ENCODE measurements at regions not wholly inside any gene's neighbourhood (a gene's known extent, or its start where the extent isn't known, plus 50 kb on each side); places are given as distances from the start of the nearest gene placed in this dataset.
A peak's percentile ranks its signal among the peaks of the same experiment; 100 is the strongest.

- intact Hi-C loops (cut with DNase I, micrococcal nuclease): no loop called here
- DNase-seq: peak in 1 of 2 donors; percentile 10
- ATAC-seq: no peak
Observed at GRCh38 chr10:47053081-47053798, 142.0 kb downstream of the PTPN20 start.

GRCh38 chr10:47054974-47055373 is 143.7 kb downstream of the PTPN20 start:
- intact Hi-C loops (cut with DNase I, micrococcal nuclease): no loop called here
- ATAC-seq (no peak), DNase-seq (peak in 1 of 2 donors; percentile 5)

GRCh38 chr10:47055386-47056246 is 144.4 kb downstream of the PTPN20 start:
- intact Hi-C loops (cut with DNase I, micrococcal nuclease): no loop called here
- DNase-seq: peak in 1 of 2 donors; percentile 18
- no peak for ATAC-seq

- intact Hi-C loops (cut with DNase I, micrococcal nuclease): no loop called here
- ATAC-seq (no peak), DNase-seq (no peak)
Observed at GRCh38 chr10:47056247-47056510, 145.0 kb downstream of the PTPN20 start.

GRCh38 chr10:47057471-47057870 is 146.2 kb downstream of the PTPN20 start:
- ATAC-seq (no peak), DNase-seq (peak in 1 of 2 donors; percentile 14)
- intact Hi-C loops (cut with DNase I, micrococcal nuclease): no loop called here

- intact Hi-C loops (cut with DNase I, micrococcal nuclease): no loop called here
- DNase-seq: peak in 1 of 2 donors; percentile 8
- ATAC-seq: no peak
Observed at GRCh38 chr10:47058032-47058702, 146.9 kb downstream of the PTPN20 start.

GRCh38 chr10:47058961-47059391 is 147.7 kb downstream of the PTPN20 start:
- DNase-seq: peak in 1 of 2 donors; percentile 4
- intact Hi-C loops (cut with DNase I, micrococcal nuclease): no loop called here
- ATAC-seq: no peak

- DNase-seq (peak in 1 of 2 donors; percentile 12), ATAC-seq (no peak)
Observed at GRCh38 chr10:47059606-47060311, 148.5 kb downstream of the PTPN20 start.

GRCh38 chr10:47060356-47060755 is 149.1 kb downstream of the PTPN20 start:
- DNase-seq (no peak), ATAC-seq (no peak)
- intact Hi-C loops (cut with DNase I, micrococcal nuclease): no loop called here

More at GRCh38 chr10:47059606-47060311, 148.5 kb downstream of the PTPN20 start:
- intact Hi-C loops (cut with DNase I, micrococcal nuclease): no loop called here

GRCh38 chr10:47060993-47061500 is 149.8 kb downstream of the PTPN20 start:
- intact Hi-C loops (cut with DNase I, micrococcal nuclease): no loop called here
- DNase-seq: no peak

GRCh38 chr10:47061776-47062175 is 150.5 kb downstream of the PTPN20 start:
- no peak for DNase-seq
- intact Hi-C loops (cut with DNase I, micrococcal nuclease): no loop called here
- ATAC-seq: no peak

More at GRCh38 chr10:47060993-47061500, 149.8 kb downstream of the PTPN20 start:
- ATAC-seq: no peak

- no peak for ATAC-seq
- intact Hi-C loops (cut with DNase I, micrococcal nuclease): no loop called here
- DNase-seq: no peak
Observed at GRCh38 chr10:47062441-47063200, 151.4 kb downstream of the PTPN20 start.

GRCh38 chr10:47063858-47064257 is 152.6 kb downstream of the PTPN20 start:
- no peak for ATAC-seq
- intact Hi-C loops (cut with DNase I, micrococcal nuclease): no loop called here
- DNase-seq: no peak

- intact Hi-C loops (cut with DNase I, micrococcal nuclease): no loop called here
- DNase-seq: no peak
- no peak for ATAC-seq
Observed at GRCh38 chr10:47065903-47066302, 154.7 kb downstream of the PTPN20 start.

GRCh38 chr10:47067949-47068940 is 157.0 kb downstream of the PTPN20 start:
- intact Hi-C loops (cut with DNase I, micrococcal nuclease): no loop called here
- no peak for DNase-seq
- ATAC-seq: no peak

GRCh38 chr10:47070541-47070940 is 159.3 kb downstream of the PTPN20 start:
- ATAC-seq (no peak), DNase-seq (no peak)
- intact Hi-C loops (cut with DNase I, micrococcal nuclease): no loop called here

- ATAC-seq: no peak
- intact Hi-C loops (cut with DNase I, micrococcal nuclease): no loop called here
- DNase-seq: no peak
Observed at GRCh38 chr10:47071891-47072290, 160.7 kb downstream of the PTPN20 start.
